KMS-11 (cell line): ENCODE measurements at regions not wholly inside any gene's neighbourhood (a gene's known extent, or its start where the extent isn't known, plus 50 kb on each side); places are given as distances from the start of the nearest gene placed in this dataset.

Experiments
- H2AFZ ChIP-seq: fragments of 200-600 bp; sonication (generic); 2 replicates; pipeline ENCODE4 v1.6.1; 2016; ENCODE audit warnings: antibody characterized with exemption, mixed run types, low read depth
- H3K27ac ChIP-seq: fragments of 200-600 bp; sonication (generic); 2 replicates; pipeline ENCODE4 v1.6.1; 2016; ENCODE audit warnings: mild to moderate bottlenecking, mixed run types
- H3K27me3 ChIP-seq: fragments of 200-600 bp; sonication (generic); 2 replicates; pipeline ENCODE4 v1.6.1; 2017; ENCODE audit warnings: mild to moderate bottlenecking, low read depth, mixed run types, moderate library complexity; ENCODE audit not compliant: insufficient read depth
- H3K36me3 ChIP-seq: fragments of 200-600 bp; sonication (generic); 2 replicates; pipeline ENCODE4 v1.6.1; 2017; ENCODE audit warnings: mild to moderate bottlenecking, mixed run types; ENCODE audit not compliant: insufficient read depth
- H3K4me1 ChIP-seq: fragments of 200-600 bp; sonication (generic); 2 replicates; pipeline ENCODE4 v1.6.1; 2016; ENCODE audit warnings: mild to moderate bottlenecking, low read depth, mixed run types; ENCODE audit not compliant: poor library complexity, severe bottlenecking
- H3K4me2 ChIP-seq: fragments of 200-600 bp; sonication (generic); 2 replicates; pipeline ENCODE4 v1.7.0; 2016; ENCODE audit warnings: mild to moderate bottlenecking, mixed run types
- H3K4me3 ChIP-seq: fragments of 200-600 bp; sonication (generic); IDR thresholded peaks from 2 replicates; pipeline ENCODE4 v1.6.1; 2017; ENCODE audit warnings: low read depth, low read length, mixed read lengths; ENCODE audit not compliant: insufficient read depth
- H3K79me2 ChIP-seq: fragments of 200-600 bp; sonication (generic); 2 replicates; pipeline ENCODE4 v1.6.1; 2016; ENCODE audit warnings: low read depth, mixed run types; ENCODE audit not compliant: insufficient read depth
- H3K9ac ChIP-seq: fragments of 200-600 bp; sonication (generic); 2 replicates; pipeline ENCODE4 v1.6.1; 2016; ENCODE audit warnings: mild to moderate bottlenecking, mixed run types
- H4K20me1 ChIP-seq: fragments of 200-600 bp; sonication (generic); 2 replicates; pipeline ENCODE4 v1.6.1; 2016; ENCODE audit warnings: mild to moderate bottlenecking, mixed run types; ENCODE audit not compliant: insufficient read depth
- TF ChIP-seq, protein P1 (sequence below): fragments of 200-600 bp; sonication (generic); conservative IDR thresholded peaks from 2 replicates; pipeline ENCODE4 v1.6.1; 2017; ENCODE audit warnings: low read depth, mild to moderate bottlenecking, antibody characterized with exemption, low read length, moderate library complexity, mixed read lengths

DNA sequence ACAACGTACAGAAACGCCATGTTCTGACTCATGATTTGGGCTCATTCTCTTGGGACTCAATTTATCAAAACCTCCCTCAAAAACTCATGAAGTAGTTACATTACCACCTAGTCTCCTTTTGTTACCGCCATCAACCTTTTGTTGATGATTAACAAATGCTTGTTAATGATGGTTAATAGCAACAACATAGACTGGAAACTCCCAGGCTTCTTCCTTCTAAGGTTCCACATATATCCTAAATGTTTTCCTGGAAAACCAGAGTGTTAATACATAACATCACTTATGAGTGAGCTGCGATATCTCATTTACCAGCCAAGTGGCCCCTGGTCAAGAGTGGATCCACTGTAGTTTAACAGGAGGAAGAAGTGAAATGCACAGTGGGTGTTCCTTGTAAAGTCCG lies 176.3 kb downstream of the ERMARD start:
- Histone ChIP-seq H4K20me1 (no peaks in the 10 kb centered on the region), H3K79me2 (no peaks in the 10 kb centered on the region), H3K27me3 (no peaks in the 10 kb centered on the region), H3K4me3 (no peak overlapping the region), H3K4me2 (no peak overlapping the region), H3K9ac (no peak overlapping the region), H3K27ac (no peak overlapping the region), H2AFZ (no peak overlapping the region), H3K36me3 (no peaks in the 10 kb centered on the region), H3K4me1 (no peaks in the 10 kb centered on the region)
- TF ChIP-seq, protein P1, sequence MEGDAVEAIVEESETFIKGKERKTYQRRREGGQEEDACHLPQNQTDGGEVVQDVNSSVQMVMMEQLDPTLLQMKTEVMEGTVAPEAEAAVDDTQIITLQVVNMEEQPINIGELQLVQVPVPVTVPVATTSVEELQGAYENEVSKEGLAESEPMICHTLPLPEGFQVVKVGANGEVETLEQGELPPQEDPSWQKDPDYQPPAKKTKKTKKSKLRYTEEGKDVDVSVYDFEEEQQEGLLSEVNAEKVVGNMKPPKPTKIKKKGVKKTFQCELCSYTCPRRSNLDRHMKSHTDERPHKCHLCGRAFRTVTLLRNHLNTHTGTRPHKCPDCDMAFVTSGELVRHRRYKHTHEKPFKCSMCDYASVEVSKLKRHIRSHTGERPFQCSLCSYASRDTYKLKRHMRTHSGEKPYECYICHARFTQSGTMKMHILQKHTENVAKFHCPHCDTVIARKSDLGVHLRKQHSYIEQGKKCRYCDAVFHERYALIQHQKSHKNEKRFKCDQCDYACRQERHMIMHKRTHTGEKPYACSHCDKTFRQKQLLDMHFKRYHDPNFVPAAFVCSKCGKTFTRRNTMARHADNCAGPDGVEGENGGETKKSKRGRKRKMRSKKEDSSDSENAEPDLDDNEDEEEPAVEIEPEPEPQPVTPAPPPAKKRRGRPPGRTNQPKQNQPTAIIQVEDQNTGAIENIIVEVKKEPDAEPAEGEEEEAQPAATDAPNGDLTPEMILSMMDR = no peak

DNA sequence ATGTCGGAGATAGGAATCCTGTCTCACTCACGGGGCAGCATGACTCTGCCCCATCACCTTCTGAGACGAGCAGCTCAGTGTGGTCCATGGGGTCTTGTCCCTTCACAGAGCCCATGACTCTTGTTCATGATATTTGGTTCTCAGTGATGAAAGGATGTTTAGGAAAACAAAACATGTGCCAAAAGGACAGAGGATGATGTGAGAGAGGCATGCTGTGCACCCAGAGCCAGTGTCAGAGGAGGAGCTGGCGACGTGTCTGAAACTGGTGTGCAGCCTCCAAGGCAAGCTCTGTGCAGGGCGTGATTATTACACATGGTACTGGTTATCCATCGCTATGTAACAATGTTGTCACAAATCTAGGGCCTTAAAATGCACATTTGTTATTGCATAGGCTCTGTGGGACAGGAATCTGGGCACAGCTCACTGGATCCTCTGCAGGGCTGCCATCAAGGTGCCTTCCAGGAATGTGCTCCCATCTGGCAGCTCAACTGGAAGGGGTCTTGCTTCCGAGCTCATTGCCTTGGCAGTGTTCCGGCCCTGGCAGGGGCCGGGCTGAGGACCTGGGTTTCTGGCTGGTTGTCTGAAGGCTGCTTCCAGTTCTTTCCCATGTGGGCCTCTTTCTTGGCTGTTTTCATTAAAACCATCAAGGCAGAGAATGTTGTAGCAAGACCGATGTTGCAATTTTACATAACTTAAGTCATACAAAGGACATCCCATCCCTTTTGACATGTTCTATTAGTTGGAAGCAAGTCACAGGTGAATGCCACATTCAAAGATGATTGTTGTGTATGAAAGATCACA lies 175.4 kb downstream of the ERMARD start:
- H3K27ac ChIP-seq = no peak overlapping the region
- TF ChIP-seq, protein P1 = no peak

DNA sequence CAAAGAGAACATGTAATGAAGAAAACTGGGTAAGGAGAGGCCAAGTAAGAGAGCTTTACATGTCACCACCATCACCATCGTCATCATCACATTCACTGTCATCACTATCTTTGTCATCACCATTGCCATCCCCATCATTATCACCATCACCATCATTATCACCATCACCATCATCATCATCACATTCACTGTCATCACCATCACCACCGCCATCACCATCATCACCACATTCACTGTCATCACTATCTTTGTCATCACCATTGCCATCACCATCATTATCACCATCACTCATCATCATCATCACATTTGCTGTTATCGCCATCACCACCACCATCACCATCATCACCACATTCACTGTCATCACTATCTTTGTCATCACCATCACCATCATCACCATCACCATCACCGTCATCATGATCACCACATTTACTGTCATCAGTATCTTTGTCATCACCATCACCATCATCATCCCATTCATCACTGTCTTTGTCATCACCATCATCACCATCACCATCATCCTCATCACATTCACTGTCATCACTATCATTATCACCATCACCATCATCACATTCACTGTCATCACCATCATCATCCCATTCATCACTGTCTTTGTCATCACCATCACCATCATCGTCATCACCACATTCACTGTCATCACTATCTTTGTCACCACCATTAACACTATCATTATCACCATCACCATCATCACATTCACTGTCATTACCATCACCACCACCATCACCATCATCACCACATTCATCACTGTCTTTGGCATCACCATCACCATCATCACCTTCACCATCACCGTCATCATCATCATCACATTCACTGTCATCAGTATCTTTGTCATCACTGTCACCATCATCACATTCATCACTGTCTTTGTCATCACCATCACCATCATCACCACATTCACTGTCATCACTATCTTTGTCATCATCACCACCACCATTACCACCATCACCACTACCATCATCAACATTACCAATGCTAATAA lies 172.3 kb downstream of the ERMARD start:
- Histone ChIP-seq H2AFZ (no peak overlapping the region), H3K79me2 (no peaks in the 10 kb centered on the region), H4K20me1 (no peaks in the 10 kb centered on the region), H3K36me3 (no peaks in the 10 kb centered on the region), H3K4me2 (no peak overlapping the region), H3K27me3 (no peaks in the 10 kb centered on the region), H3K4me1 (no peaks in the 10 kb centered on the region), H3K27ac (no peak overlapping the region), H3K9ac (no peak overlapping the region), H3K4me3 (no peak overlapping the region)
- TF ChIP-seq, protein P1 = no peak

More for the DNA sequence above, 175.4 kb downstream of the ERMARD start:
- no peaks in the 10 kb centered on the region for H4K20me1 ChIP-seq
- no peaks in the 10 kb centered on the region for H3K4me1 ChIP-seq
- H3K4me2 ChIP-seq = no peak overlapping the region
- H3K4me3 ChIP-seq = no peak overlapping the region
- no peaks in the 10 kb centered on the region for H3K36me3 ChIP-seq
- no peak overlapping the region for H2AFZ ChIP-seq
- H3K79me2 ChIP-seq = no peaks in the 10 kb centered on the region
- no peak overlapping the region for H3K9ac ChIP-seq
- H3K27me3 ChIP-seq = no peaks in the 10 kb centered on the region

DNA sequence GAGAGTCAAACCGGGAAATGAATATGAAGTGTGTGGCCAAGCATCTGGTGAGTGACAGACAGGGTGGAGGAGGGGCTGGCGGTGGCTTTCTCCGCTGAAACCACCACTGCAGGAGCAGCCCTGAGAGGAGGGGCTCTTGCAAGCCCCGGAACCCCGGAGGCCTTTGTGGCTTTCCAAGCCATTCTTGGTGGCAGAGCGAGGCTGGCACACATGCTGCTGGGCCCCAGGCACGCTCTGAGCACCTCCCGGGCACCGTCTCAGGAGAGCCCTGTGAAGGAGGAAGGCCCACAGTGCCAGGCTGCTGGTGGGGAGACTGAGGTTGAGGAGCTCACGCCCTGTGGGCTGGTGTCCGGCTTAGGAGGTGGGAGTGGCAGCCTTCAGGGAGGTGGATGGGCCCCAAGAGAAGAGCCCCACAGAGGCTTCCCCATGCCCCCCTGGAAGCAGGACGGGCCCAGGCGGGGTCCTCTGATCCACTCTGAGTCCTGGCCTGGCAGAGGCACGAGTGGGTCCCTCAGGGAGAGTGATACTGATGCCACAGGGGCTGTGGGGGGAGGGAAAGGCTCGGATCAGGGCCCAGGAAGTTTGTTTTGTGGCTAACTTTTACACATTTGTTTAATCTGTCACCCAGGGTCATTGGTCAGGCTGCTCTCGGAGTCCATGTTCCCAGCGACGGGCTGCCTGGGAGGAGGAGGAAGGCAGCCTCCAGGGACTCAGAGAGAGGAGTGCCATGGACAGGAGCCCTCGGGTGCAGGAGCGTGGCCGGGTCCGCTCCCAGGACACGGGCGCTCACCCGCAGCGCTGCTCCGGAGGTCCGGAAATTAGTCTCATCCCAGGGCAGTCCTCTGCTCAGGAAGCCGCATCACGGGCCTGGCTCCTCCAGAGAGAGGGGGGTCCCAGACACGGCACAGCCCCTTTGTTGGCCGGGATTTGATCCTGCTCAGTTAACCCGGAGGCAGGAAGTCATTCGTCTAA lies 170.7 kb downstream of the ERMARD start:
- Histone ChIP-seq H3K36me3 (no peaks in the 10 kb centered on the region), H3K27ac (no peak overlapping the region), H4K20me1 (no peaks in the 10 kb centered on the region), H3K9ac (no peak overlapping the region), H3K4me1 (no peaks in the 10 kb centered on the region), H3K27me3 (no peaks in the 10 kb centered on the region), H3K4me3 (no peak overlapping the region), H3K4me2 (no peak overlapping the region), H2AFZ (no peak overlapping the region), H3K79me2 (no peaks in the 10 kb centered on the region)
- TF ChIP-seq, protein P1 = no peak
